ENCODE measurements at regions not wholly inside any gene's neighbourhood (a gene's known extent, or its start where the extent isn't known, plus 50 kb on each side); places are given as distances from the start of the nearest gene placed in this dataset.

GRCh38 chr20:5377484-5377883, 60.7 kb upstream of the PROKR2 start:
- no peak overlapping the region for H3K27ac ChIP-seq
- TF ChIP-seq CTCF (conservative IDR thresholded peaks at IDR 0.05) (no peak), ZFX (IDR thresholded peaks at IDR 0.05) (no peak)

GRCh38 chr20:5376228-5376627, 59.5 kb upstream of the PROKR2 start:
- TF ChIP-seq CTCF (conservative IDR thresholded peaks at IDR 0.05): no peak
- TF ChIP-seq ZFX (IDR thresholded peaks at IDR 0.05): no peak
- no peak overlapping the region for H3K27ac ChIP-seq

- TF ChIP-seq ZFX (IDR thresholded peaks at IDR 0.05) (no peak), CTCF (conservative IDR thresholded peaks at IDR 0.05) (no peak)
- no peak overlapping the region for H3K27ac ChIP-seq
These were observed 57.4 kb upstream of the PROKR2 start for GRCh38 chr20:5374171-5374570.

- H3K27ac ChIP-seq: no peak overlapping the region
- no peak for TF ChIP-seq CTCF (conservative IDR thresholded peaks at IDR 0.05)
- TF ChIP-seq ZFX (IDR thresholded peaks at IDR 0.05): no peak
These were observed 55.6 kb upstream of the PROKR2 start for GRCh38 chr20:5372371-5372770.

GRCh38 chr20:5369629-5370028, 52.9 kb upstream of the PROKR2 start:
- H3K27ac ChIP-seq: no peak overlapping the region
- TF ChIP-seq ZFX (IDR thresholded peaks at IDR 0.05): no peak
- TF ChIP-seq CTCF (conservative IDR thresholded peaks at IDR 0.05): no peak

All from C4-2B (cell line).